Erythroblast (primary cell): ENCODE measurements at regions not wholly inside any gene's neighbourhood (a gene's known extent, or its start where the extent isn't known, plus 50 kb on each side); places are given as distances from the start of the nearest gene placed in this dataset.
"Not testable (repeated sequence)": the region's sequence is repeated elsewhere in the genome, so short reads cannot be mapped to it uniquely, and the experiment has no call there.

Experiments
- DNase-seq, 2 experiments: peaks; one replicate each; lab custom pipeline; 2025; lab: John Stamatoyannopoulos, UW
- GATA1 ChIP-seq: IDR thresholded peaks from 2 replicates; pipeline ENCODE4 v1.6.1; 2011; ENCODE audit warnings: low read depth, mild to moderate bottlenecking, control low read depth, low read length, moderate library complexity
- POLR2A ChIP-seq: IDR thresholded peaks from 2 replicates; pipeline ENCODE4 v1.6.1; 2011; ENCODE audit warnings: mild to moderate bottlenecking, low read length

DNA sequence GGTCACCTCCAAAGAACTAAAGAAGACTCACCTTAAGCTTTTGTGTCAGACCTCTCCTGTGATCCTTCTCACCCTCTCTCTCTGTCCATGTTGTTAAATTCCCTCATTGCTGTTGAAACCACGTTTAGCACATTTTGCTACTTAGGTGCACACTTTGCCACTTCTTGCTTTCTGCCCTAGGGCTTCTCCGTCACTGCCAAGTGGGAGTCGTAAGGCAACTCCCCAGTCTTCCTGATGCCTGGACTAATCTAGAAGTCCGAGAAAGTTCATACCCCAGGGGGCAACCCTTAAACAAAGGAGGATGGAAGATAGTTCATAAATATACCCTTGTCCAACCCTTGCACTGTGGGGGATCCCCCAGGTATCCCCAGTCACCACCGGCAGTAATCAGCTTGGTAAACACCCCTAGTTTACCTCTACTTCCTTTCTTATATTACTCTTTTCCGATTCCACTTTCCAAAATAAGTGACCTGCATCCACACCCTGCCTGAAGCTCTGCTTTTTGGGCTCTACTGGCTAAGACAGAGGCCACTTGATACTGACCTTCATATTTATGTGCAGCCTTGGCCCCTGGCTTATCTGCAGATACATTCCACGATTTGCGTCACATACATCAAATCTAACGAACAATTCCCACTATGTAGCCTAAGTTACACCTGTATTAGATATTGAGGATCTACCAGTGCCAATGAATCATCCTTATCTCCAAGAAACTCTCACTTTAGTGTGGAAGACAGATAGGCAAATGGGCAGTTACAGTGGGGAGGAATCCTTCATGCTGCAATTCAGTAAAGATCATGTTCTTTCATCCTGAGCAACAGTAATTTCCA is 776.2 kb downstream of the RNF144A start:
- DNase-seq, result no peak

GRCh38 chr2:7694076-7694985 is 777.1 kb downstream of the RNF144A start:
- DNase-seq, result no peak
- no peak for TF ChIP-seq POLR2A
- no peak for TF ChIP-seq GATA1

More for the DNA sequence above, 776.2 kb downstream of the RNF144A start:
- TF ChIP-seq POLR2A, result no peak
- no peak for TF ChIP-seq GATA1

GRCh38 chr2:7696556-7696955 is 779.3 kb downstream of the RNF144A start:
- DNase-seq, result not testable (repeated sequence)

- no peak for TF ChIP-seq POLR2A
- no peak for TF ChIP-seq GATA1
- DNase-seq, result no peak
Measured at GRCh38 chr2:7697052-7697451, 779.8 kb downstream of the RNF144A start.

GRCh38 chr2:7701791-7702190 is 784.6 kb downstream of the RNF144A start:
- no peak for DNase-seq
- TF ChIP-seq GATA1, result no peak

GRCh38 chr2:7703048-7703447 is 785.8 kb downstream of the RNF144A start:
- TF ChIP-seq GATA1 (no peak), POLR2A (no peak)
- DNase-seq, result no peak

DNA sequence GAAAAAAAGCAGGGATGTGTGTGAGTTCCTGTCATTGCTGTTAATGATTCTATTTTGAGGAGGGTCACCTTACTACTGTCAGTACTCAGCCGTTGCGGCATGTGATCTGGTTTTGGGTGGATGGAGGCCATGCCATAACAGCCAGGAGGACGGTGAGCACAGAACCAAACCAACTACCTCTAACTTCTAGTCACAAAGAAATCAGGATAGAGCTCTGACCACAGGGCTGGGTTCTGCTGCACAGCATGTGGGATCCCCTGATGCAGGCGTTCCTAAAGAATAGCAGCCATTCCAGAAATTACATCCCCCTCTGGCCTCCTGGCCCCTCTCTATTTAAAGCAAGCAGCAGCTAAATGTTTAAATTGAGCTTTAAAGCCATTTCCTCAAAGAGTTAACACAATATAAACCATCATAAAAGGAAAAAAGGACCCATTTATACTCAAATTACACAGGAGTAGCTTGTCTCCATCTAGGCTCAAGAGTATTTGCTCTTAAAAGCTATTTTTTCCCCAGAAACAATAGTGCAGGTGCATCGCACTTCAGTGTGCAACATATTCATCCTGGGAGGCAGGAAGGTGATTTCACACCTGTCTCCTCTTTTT is 786.4 kb downstream of the RNF144A start:
- DNase-seq, result no peak
- TF ChIP-seq POLR2A (no peak), GATA1 (no peak)

DNA sequence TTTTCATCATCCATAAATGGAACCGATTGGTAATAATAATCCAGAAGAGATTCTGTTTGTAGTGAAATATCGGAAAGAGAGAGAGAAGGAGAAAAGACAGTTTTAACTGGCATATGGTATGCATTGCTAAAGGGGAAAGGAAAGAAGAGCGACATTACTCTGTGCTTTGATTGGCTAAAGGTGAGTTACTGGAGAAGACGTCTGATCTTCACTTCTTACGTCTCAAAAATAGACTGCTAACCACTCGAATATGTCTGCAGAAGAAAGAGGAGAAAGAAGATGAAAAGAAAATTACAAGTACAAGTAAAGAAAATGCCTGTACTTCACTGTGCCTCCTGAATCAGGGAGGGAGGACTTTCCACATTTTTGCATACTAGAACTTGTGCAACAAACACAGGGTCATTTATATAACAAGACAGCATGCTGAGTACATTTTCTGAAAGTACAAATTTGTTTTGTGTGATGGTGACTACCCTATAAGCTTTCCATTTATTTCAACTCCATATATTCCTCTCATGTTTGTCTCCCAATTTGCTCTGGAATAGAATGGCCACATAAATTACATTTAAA is 787.2 kb downstream of the RNF144A start:
- DNase-seq, result no peak
- no peak for TF ChIP-seq GATA1
- no peak for TF ChIP-seq POLR2A

GRCh38 chr2:7706791-7707190 is 789.6 kb downstream of the RNF144A start:
- DNase-seq, result no peak
- TF ChIP-seq GATA1, result no peak
- no peak for TF ChIP-seq POLR2A

DNA sequence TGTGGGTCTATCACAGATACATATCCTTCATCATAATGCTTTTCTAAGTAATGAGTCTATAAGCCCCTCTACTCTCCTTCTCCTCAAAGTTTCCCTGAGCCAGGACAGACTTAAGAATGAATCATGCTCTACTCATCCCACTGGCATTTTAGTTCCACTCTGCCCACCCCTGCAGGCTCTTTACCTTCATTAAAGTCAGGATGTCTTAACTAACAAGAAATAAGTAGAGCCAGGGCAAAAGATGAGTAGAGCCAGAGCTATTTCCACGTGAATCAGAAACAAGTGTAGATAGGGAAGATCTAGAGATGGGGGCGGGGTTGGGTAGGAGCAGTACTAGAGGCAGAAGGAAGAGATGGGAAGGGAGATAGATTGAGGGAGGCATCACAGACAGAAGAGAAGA is 790.5 kb downstream of the RNF144A start:
- TF ChIP-seq POLR2A (no peak), GATA1 (no peak)
- no peak for DNase-seq

DNA sequence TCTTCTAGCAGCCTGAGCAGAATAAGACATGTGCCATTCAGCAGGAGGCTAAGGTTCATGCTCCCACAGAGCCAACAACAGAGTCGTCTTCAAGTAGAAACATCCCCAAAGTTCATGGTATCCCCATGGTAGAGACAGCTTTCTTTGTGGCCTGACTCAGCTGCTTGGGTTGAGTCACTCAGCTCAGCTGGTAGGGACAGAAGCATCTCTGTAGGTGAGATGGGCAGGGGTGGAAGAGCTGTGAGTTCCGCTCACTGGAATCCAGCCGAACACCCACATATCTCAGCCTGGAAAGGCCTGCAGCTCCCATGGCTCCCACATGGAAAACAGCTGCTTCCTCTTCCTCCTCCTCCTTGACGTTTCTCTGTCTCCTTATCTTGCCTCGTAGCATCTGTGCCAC is 792.7 kb downstream of the RNF144A start:
- DNase-seq, result no peak

DNA sequence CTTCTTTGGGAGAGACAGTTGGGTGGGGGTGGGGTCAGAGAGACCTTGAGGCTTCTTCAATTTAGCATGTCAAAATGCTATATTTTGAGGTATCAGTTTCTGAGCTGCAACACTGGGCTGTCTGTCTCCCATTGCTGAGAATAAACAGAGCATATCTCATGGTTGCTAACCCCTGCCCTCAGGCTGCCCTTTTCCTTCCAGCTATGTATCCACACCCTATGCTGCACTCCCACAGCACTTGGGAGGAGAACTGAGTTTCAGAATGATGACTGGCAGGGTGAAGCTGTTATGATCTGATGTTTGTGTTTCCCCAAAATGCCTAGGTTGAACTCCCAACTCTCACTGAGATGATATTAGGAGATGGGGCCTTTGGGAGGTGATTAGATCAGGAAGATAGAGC is 794.0 kb downstream of the RNF144A start:
- no peak for DNase-seq
- no peak for TF ChIP-seq GATA1
- TF ChIP-seq POLR2A, result no peak

More for the DNA sequence above, 792.7 kb downstream of the RNF144A start:
- no peak for TF ChIP-seq POLR2A
- no peak for TF ChIP-seq GATA1

- TF ChIP-seq POLR2A, result no peak
- TF ChIP-seq GATA1, result no peak
- no peak for DNase-seq
Measured at GRCh38 chr2:7719876-7720275, 802.7 kb downstream of the RNF144A start.
